H54 (cell line): ENCODE measurements at regions not wholly inside any gene's neighbourhood (a gene's known extent, or its start where the extent isn't known, plus 50 kb on each side); places are given as distances from the start of the nearest gene placed in this dataset.
"Not testable (repeated sequence)": the region's sequence is repeated elsewhere in the genome, so short reads cannot be mapped to it uniquely, and the experiment has no call there.

ENCODE experiments used
- DNase-seq: peaks from one replicate; pipeline ENCODE4 v3.0.0; 2011; ENCODE audit warnings: low spot score, mixed read lengths; ENCODE audit not compliant: insufficient read length
- FAIRE-seq: peaks from 3 replicates; lab custom pipeline; 2011; peaks lifted over from hg19 to GRCh38; lab: Jason Lieb, UNC
- POLR2A ChIP-seq: IDR thresholded peaks from 2 replicates; pipeline ENCODE4 v1.6.1; 2011; ENCODE audit warnings: low read depth, mild to moderate bottlenecking, low read length

GRCh38 chr4:189547559-189547958 is 393.1 kb upstream of the FRG1 start:
- FAIRE-seq (no peak), DNase-seq (no peak)
- TF ChIP-seq POLR2A = no peak

- FAIRE-seq (no peak), DNase-seq (no peak)
- TF ChIP-seq POLR2A = no peak
Observed at GRCh38 chr4:189548484-189549125, 392.1 kb upstream of the FRG1 start.

- FAIRE-seq, DNase-seq: not testable (repeated sequence)
Observed at GRCh38 chr4:189551931-189552670, 388.6 kb upstream of the FRG1 start.

GRCh38 chr4:189560605-189561004 is 380.1 kb upstream of the FRG1 start:
- not testable (repeated sequence) for DNase-seq, FAIRE-seq

GRCh38 chr4:189563751-189564150 is 376.9 kb upstream of the FRG1 start:
- FAIRE-seq, DNase-seq: not testable (repeated sequence)

GRCh38 chr4:189566271-189566670 is 374.4 kb upstream of the FRG1 start:
- FAIRE-seq, DNase-seq: not testable (repeated sequence)

GRCh38 chr4:189566900-189567299 is 373.8 kb upstream of the FRG1 start:
- FAIRE-seq, DNase-seq: not testable (repeated sequence)

GRCh38 chr4:189579645-189580044 is 361.0 kb upstream of the FRG1 start:
- not testable (repeated sequence) for FAIRE-seq, DNase-seq

- DNase-seq, FAIRE-seq: not testable (repeated sequence)
Observed at GRCh38 chr4:189586908-189587632, 353.6 kb upstream of the FRG1 start.

GRCh38 chr4:189589201-189589600 is 351.5 kb upstream of the FRG1 start:
- not testable (repeated sequence) for FAIRE-seq, DNase-seq

GRCh38 chr4:189592890-189593289 is 347.8 kb upstream of the FRG1 start:
- DNase-seq = no peak
- no peak for FAIRE-seq
- no peak for TF ChIP-seq POLR2A

GRCh38 chr4:189597341-189597740 is 343.3 kb upstream of the FRG1 start:
- no peak for FAIRE-seq
- no peak for TF ChIP-seq POLR2A
- DNase-seq = no peak

- FAIRE-seq (no peak), DNase-seq (no peak)
- no peak for TF ChIP-seq POLR2A
Observed at GRCh38 chr4:189600264-189600663, 340.4 kb upstream of the FRG1 start.

- FAIRE-seq = no peak
- DNase-seq = no peak
- TF ChIP-seq POLR2A = no peak
Observed at GRCh38 chr4:189600718-189601435, 339.8 kb upstream of the FRG1 start.

GRCh38 chr4:189602827-189603226 is 337.8 kb upstream of the FRG1 start:
- FAIRE-seq = not testable (repeated sequence)

GRCh38 chr4:189610571-189610970 is 330.1 kb upstream of the FRG1 start:
- FAIRE-seq, DNase-seq: not testable (repeated sequence)

More at GRCh38 chr4:189602827-189603226, 337.8 kb upstream of the FRG1 start:
- not testable (repeated sequence) for DNase-seq
